Smooth muscle cell (in vitro differentiated cells): ENCODE measurements at regions not wholly inside any gene's neighbourhood (a gene's known extent, or its start where the extent isn't known, plus 50 kb on each side); places are given as distances from the start of the nearest gene placed in this dataset.

Experiments
- DNase-seq: peaks from one replicate; lab custom pipeline; 2025; ENCODE audit not compliant: unreplicated experiment; lab: John Stamatoyannopoulos, UW
- H2AFZ ChIP-seq: fragments of 200-600 bp; sonication (generic); 2 replicates; pipeline ENCODE4 v1.6.0; 2016; ENCODE audit warnings: antibody characterized with exemption, low read depth, mild to moderate bottlenecking
- H3F3A ChIP-seq: fragments of 200-600 bp; sonication (generic); 2 replicates; pipeline ENCODE4 v1.6.0; 2017; ENCODE audit warnings: antibody characterized with exemption, low read depth
- H3K27ac ChIP-seq: fragments of 200-600 bp; sonication (generic); 2 replicates; pipeline ENCODE4 v1.5.1; 2016; ENCODE audit warnings: low read depth, mild to moderate bottlenecking
- H3K27me3 ChIP-seq: fragments of 200-600 bp; sonication (generic); 2 replicates; pipeline ENCODE4 v1.6.1; 2016; ENCODE audit warnings: low read depth, mild to moderate bottlenecking
- H3K36me3 ChIP-seq: fragments of 200-600 bp; sonication (generic); 2 replicates; pipeline ENCODE4 v1.5.1; 2016; ENCODE audit warnings: low read depth
- H3K4me1 ChIP-seq: fragments of 200-600 bp; sonication (generic); 2 replicates; pipeline ENCODE4 v1.5.1; 2016; ENCODE audit warnings: low read depth
- H3K4me2 ChIP-seq: fragments of 200-600 bp; sonication (generic); 2 replicates; pipeline ENCODE4 v1.6.0; 2016; ENCODE audit warnings: mild to moderate bottlenecking
- H3K4me3 ChIP-seq: fragments of 200-600 bp; sonication (generic); 2 replicates; pipeline ENCODE4 v1.5.1; 2016; ENCODE audit warnings: mild to moderate bottlenecking
- H3K79me2 ChIP-seq: fragments of 200-600 bp; sonication (generic); 2 replicates; pipeline ENCODE4 v1.6.0; 2016; ENCODE audit warnings: low read depth, mild to moderate bottlenecking
- H3K9ac ChIP-seq: fragments of 200-600 bp; sonication (generic); 2 replicates; pipeline ENCODE4 v1.6.0; 2016; ENCODE audit warnings: low read depth
- H3K9me3 ChIP-seq: fragments of 200-600 bp; sonication (generic); replicated peaks from 2 replicates; pipeline ENCODE4 v1.5.1; 2016; ENCODE audit warnings: low read depth
- H4K20me1 ChIP-seq: fragments of 200-600 bp; sonication (generic); 2 replicates; pipeline ENCODE4 v1.6.0; 2016; ENCODE audit warnings: low read depth
- CTCF ChIP-seq: fragments of 200-600 bp; sonication (generic); IDR thresholded peaks from 2 replicates; pipeline ENCODE4 v1.5.1; 2017; ENCODE audit warnings: borderline replicate concordance, mild to moderate bottlenecking, antibody characterized with exemption; ENCODE audit not compliant: insufficient read depth, poor library complexity, severe bottlenecking
- WGBS: methylation state at CpG from one replicate; pipeline ENCODE4 v1.1.7; 2016; ENCODE audit warnings: low lambda C conversion rate; 5-methylcytosine and 5-hydroxymethylcytosine counted together

GRCh38 chr6:130314271-130314670, 51.5 kb upstream of the TMEM200A start:
- no peak overlapping the region for H3K4me2 ChIP-seq
- no peak for TF ChIP-seq CTCF
- H3K79me2 ChIP-seq, result no peaks in the 10 kb centered on the region
- no peak for DNase-seq
- H3K9me3 ChIP-seq, result no peaks in the 10 kb centered on the region
- no peaks in the 10 kb centered on the region for H3K36me3 ChIP-seq
- no peak overlapping the region for H3K27ac ChIP-seq
- no peak overlapping the region for H3K9ac ChIP-seq
- H3K4me1 ChIP-seq, result no peaks in the 10 kb centered on the region
- no peak overlapping the region for H3K4me3 ChIP-seq
- H3F3A ChIP-seq, result no peaks in the 10 kb centered on the region
- H4K20me1 ChIP-seq, result no peaks in the 10 kb centered on the region
- 75% methylated on average over 1 of the region's 1 CpG for WGBS
- H2AFZ ChIP-seq, result no peak overlapping the region
- H3K27me3 ChIP-seq, result no peaks in the 10 kb centered on the region

GRCh38 chr6:130313206-130313605, 52.6 kb upstream of the TMEM200A start:
- no peaks in the 10 kb centered on the region for H3K79me2 ChIP-seq

GRCh38 chr6:130309028-130309427, 56.8 kb upstream of the TMEM200A start:
- no peak overlapping the region for H2AFZ ChIP-seq
- H3K9me3 ChIP-seq, result no peaks in the 10 kb centered on the region
- no peak for DNase-seq
- no peak overlapping the region for H3K4me2 ChIP-seq
- H3K4me1 ChIP-seq, result no peaks in the 10 kb centered on the region
- H3K79me2 ChIP-seq, result no peaks in the 10 kb centered on the region
- no peaks in the 10 kb centered on the region for H3F3A ChIP-seq
- H3K27ac ChIP-seq, result no peak overlapping the region
- no peaks in the 10 kb centered on the region for H4K20me1 ChIP-seq
- H3K36me3 ChIP-seq, result no peaks in the 10 kb centered on the region
- TF ChIP-seq CTCF, result no peak
- no peak overlapping the region for H3K4me3 ChIP-seq
- H3K9ac ChIP-seq, result no peak overlapping the region
- no peaks in the 10 kb centered on the region for H3K27me3 ChIP-seq

More at GRCh38 chr6:130313206-130313605, 52.6 kb upstream of the TMEM200A start:
- H3K4me3 ChIP-seq, result no peak overlapping the region
- no peaks in the 10 kb centered on the region for H3K36me3 ChIP-seq
- H3K4me1 ChIP-seq, result no peaks in the 10 kb centered on the region
- no peak for DNase-seq
- no peaks in the 10 kb centered on the region for H4K20me1 ChIP-seq
- TF ChIP-seq CTCF, result no peak
- no peak overlapping the region for H3K9ac ChIP-seq
- no peaks in the 10 kb centered on the region for H3K27me3 ChIP-seq
- no peaks in the 10 kb centered on the region for H3F3A ChIP-seq
- 90% methylated on average over 4 of the region's 4 CpGs for WGBS
- H3K4me2 ChIP-seq, result no peak overlapping the region
- no peaks in the 10 kb centered on the region for H3K9me3 ChIP-seq
- no peak overlapping the region for H3K27ac ChIP-seq
- no peak overlapping the region for H2AFZ ChIP-seq

GRCh38 chr6:130307752-130308361, 58.0 kb upstream of the TMEM200A start:
- H3K4me1 ChIP-seq, result no peaks in the 10 kb centered on the region
- no peak overlapping the region for H3K9ac ChIP-seq
- TF ChIP-seq CTCF, result no peak
- no peaks in the 10 kb centered on the region for H3K9me3 ChIP-seq
- H2AFZ ChIP-seq, result no peak overlapping the region
- no peak overlapping the region for H3K27ac ChIP-seq
- no peaks in the 10 kb centered on the region for H3K79me2 ChIP-seq
- H3K36me3 ChIP-seq, result no peaks in the 10 kb centered on the region
- peak overlapping the region; percentile 22 for H3K4me2 ChIP-seq
- 34% methylated on average over 1 of the region's 1 CpG for whole genome bisulfite sequencing
- no peaks in the 10 kb centered on the region for H3K27me3 ChIP-seq
- H4K20me1 ChIP-seq, result no peaks in the 10 kb centered on the region
- no peaks in the 10 kb centered on the region for H3F3A ChIP-seq
- no peak for DNase-seq
- no peak overlapping the region for H3K4me3 ChIP-seq
